ENCODE measurements at regions not wholly inside any gene's neighbourhood (a gene's known extent, or its start where the extent isn't known, plus 50 kb on each side); places are given as distances from the start of the nearest gene placed in this dataset.

DNA sequence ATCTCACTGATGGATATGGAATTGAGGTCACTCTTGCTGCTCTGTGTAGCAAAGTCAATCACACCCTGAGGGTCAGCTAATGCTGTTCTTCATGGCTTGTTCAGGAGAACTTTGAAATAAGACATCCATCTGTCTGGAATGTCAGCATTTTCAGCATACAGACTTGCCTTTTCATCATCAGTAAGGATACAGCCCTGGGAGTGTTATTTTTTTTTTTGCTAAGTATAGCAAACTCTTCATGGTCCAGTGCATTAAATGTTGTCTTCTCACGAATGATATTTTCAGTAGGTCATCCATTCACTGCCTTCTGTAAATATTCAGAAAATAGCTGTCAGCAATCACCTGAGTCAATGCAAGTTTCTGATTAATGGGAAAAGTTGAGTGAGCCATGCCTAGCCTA, 268.8 kb upstream of the SMIM31 start:
- no peak for DNase-seq (ENCODE audit: low read depth, low spot score)

DNA sequence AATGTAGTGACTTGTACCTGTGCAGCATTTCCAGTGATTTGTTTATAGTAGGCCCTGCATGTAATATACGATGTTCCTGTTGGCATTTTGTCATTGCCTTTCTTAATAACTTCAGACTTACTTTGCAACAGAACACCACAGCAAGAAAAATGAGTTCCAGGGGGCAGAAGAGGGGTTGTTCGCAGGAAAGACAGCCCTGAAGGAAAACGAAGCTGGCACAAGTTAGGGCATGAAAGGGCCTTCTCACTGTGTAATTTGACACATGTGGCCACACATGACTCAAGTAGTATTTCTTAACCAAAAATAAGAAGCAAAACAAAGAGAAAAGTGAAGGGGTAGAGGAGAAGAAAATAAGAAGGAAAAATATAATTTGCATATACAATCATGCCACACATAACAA, 265.8 kb upstream of the SMIM31 start:
- no peak for DNase-seq (ENCODE audit: low read depth, low spot score)

DNA sequence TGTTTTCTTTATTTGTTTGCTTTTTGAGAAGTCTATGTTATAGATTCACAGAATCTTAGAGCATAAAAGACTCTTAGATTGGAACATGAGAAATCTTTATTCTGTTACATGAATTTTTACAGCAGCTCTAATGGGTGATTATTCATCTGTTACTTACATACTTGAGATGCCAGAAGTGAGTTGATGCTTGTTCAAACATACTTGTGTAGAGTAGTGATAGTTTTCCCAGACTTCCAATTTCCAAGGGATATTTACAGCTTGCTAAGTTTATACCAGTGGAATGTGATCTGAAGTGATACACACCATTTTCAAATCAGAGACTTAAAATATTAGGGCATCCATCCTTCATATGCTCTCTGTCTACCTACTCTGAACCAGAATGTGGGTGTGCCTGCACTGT, 252.9 kb upstream of the SMIM31 start:
- no peak for DNase-seq (ENCODE audit: low read depth, low spot score)

DNA sequence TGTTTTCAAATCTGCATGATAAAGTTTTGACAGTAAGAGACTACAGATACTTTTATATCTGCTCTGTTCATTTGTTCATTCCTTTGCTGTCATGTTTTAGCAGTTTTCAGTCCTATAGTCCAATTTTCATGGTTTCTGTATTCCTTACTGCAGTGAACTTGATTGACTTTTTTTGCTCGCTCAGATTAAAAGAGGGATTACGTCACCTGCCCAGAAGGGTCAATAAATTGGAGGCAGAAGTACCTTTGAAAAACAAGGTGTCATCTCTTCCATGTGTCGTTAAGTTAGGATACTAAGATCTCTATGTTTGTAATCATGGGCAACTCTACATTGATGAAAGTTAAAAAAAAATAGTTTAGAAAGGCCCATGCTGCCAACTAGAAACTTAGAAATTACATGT, 250.1 kb upstream of the SMIM31 start:
- DNase-seq (ENCODE audit: low read depth, low spot score) = no peak

DNA sequence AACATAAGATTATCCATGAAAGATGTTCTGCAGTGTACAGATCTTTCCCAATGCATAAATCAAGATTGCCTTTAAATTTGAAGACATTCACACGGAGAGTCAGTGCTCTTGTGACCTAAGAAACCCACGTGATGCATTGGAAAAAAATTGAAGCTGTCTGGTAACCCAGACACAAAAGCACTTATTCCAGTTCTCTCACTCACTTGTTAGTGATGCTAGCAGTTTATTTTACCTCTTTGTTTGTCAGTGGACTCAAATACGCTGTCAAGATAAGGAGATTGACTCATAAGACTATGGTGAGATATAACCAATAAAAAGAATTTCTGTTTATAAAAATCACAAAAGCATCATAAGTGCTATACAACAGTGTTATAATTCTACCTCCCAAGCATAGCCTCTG, 245.8 kb upstream of the SMIM31 start:
- DNase-seq (ENCODE audit: low read depth, low spot score) = no peak

DNA sequence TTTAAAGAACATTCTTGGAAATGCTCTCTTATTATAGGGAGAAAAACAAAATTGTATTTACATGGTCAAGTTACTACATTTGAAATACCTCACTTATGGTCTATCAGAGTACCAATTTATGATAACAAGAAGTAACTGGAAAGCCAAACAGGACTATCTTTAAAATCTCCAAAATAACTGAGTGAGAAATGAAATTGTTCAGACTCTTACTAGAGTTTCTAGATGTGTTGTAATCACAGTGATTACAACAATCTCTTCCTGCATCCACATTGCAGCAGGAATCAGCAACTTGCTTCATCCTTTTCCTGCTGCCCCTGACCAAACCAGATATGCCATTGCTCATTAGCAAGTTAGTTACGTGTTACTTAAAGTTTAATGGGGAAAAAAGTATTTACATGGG, 245.2 kb upstream of the SMIM31 start:
- no peak for DNase-seq (ENCODE audit: low read depth, low spot score)

DNA sequence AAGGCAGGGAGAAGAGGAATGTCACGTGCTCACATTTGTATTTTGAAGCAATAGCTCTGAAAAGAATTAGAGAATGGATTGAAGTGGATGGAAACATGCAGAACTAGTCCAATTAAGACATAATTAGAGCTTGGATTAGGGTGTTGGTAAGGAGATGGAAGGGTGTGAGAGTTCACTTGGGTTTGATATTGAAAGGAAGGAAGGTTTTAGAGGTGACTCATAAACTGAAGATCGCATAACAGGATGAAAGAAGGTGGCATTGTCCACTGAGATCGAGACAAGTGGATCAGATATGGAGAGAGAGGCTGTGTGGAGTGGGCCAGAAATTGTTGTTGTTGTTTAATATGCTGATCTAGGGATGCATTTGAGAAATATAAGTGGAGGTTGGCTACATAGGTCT, 244.0 kb upstream of the SMIM31 start:
- no peak for DNase-seq (ENCODE audit: low read depth, low spot score)

DNA sequence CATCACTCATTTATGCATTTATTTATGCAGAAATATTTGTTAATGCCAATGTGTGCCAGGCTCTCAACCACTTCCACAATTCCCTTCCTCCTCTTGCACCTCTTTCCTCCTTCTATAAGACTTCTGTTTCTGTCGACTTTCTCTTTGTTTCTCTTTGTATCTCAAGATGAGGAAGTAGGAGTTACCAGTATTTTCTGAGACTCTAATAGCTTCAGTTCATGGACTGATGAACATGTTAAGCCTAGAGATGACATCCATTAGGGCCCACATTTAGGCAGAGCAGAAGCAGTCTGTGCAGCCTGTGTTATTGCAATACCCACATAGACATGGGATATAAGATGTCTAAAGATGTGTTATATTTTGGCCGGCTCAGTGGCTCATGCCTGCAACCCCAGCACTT, 241.8 kb upstream of the SMIM31 start:
- DNase-seq (ENCODE audit: low read depth, low spot score) = no peak

DNA sequence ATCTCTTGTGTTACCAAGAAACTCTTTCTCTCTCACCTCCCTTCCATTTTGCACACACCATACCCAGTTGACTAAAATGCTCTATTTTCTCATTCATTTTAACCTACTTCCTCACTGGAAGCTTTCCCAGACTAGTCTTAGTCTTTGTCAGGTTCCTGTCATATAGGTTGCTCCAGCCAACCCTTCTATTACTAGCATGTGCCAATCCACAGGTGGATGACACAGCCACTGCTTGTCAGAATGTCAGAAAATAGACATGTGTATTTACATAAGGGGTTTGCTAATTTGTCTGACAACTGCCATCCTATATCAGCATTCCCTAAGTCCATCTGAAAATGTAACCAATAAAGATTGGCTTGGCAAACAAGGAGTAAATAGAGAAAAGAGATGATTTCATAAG, 239.2 kb upstream of the SMIM31 start:
- no peak for DNase-seq (ENCODE audit: low read depth, low spot score)

DNA sequence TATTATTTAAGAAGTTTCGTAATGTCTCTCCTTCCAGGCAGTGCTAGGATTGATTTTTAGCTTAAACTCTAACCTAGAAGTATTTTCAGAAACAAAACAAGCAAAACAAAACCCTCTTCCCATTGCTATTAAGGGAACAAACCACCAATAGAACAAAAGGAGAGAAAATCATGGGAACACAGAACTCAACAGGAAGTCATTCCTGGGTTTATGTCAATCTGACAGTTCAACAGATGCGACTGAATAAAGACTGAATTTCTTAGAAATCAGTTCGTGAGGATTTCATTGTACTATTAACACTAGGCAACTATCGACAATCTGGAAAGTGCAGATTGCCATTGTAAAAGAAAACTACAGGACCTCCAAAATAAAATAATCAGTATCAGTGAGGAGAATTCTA, 229.1 kb upstream of the SMIM31 start:
- DNase-seq (ENCODE audit: low read depth, low spot score) = no peak

DNA sequence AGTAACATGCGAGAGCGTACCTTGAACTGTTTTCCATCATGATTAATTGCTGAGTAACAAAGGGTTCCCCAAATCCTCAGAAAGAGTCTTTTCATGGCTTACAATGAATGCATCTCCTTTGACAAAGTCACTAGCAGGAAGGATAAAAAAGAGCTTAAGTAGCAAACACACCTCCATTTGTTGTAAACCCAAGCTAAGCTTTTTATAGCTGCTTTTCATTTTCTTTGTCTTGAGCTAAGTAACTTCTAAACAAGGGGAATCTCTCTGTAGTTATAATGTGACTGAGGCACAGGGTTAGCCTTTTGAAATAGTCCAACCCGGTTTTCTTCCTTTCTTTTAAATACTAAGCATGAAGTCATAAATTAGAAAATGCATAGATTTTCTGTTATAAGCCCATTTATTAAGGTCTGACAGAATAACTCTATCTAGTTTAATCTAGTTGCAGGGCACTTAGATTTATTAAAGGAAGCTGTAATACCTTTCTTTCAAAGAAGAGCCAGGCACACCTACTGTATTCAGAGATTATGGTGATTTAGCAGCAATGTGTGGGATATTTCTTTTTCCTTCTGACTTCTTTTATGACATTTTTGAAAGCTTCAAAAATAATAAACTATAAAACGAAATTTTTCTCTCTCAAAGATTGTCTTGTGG, 226.9 kb upstream of the SMIM31 start:
- no peak for DNase-seq (ENCODE audit: low read depth, low spot score)

DNA sequence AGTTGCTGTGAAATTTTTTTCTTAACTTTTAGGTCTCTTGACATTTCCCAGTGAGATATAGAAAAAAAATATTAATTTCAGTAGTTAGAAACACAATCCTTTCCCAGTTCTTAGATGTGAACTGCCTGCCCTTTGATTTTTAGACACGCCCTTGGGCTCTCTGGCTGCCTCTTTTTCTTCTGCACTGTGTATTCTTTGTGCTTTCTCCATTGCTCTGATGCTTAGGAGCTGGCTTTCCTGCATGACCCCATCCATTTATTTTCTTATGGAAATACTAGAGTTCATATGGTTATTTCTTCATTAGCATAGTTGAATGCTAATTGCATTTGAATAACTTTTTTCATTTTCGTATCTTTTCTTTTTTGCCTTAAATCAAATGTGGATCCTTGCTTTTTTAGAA, 224.9 kb upstream of the SMIM31 start:
- no peak for DNase-seq (ENCODE audit: low read depth, low spot score)

DNA sequence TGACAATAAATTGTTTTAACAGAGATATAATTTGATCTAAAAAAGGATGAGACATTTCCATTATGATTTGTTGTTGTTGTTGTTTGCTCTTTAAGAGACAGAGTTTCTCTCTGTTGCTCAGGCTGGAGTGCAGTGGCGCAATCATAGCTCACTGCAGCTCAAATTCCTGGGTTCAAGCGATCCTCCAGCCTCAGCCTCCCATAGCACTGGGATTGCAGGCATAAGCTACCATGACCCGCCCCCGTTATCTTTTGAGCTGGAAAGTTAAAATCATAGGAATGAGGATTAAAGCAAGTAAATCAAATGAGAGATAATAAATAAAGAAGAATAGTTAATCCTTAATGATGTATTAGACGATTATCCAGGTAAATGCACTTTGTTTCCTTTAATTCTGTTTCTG, 224.4 kb upstream of the SMIM31 start:
- DNase-seq (ENCODE audit: low read depth, low spot score) = no peak

DNA sequence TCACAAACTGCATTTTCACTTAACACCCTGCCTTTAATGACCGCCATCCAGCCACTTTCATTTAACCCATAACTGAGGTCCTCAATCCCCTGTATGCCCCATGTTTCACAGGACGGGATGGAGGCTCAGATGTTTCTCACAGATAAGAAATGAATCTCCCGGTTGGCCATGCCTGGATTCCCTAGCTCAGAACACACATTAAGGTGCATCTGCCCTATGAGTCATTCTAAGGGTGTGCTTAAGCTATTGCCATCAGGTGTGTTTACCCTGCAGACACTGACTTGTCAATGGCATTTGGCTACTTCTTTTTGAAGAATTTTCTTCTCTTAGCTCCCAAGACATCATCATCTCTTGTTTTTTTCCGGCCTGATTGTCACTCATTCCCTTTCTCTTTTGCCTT, 222.6 kb upstream of the SMIM31 start:
- DNase-seq (ENCODE audit: low read depth, low spot score) = no peak

DNA sequence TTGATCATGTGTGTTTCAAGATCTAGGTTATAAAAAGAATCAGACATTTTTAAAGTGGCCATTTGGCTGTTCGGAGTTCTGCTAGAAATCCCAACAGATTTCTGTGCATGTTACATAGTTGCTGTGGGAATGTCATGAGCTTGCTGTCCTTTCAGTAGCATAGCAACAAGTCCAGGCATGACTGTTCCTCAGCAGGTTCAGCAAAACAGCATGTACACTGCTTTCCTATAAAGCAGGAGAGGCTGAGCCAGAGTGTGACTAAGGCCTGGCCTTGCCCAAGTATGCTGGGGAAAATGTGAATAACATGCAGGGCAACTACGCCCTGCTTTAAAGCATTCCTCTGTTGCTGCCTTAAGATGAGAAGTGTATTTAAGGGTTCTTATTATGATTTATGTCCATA, 217.1 kb upstream of the SMIM31 start:
- no peak for DNase-seq (ENCODE audit: low read depth, low spot score)

DNA sequence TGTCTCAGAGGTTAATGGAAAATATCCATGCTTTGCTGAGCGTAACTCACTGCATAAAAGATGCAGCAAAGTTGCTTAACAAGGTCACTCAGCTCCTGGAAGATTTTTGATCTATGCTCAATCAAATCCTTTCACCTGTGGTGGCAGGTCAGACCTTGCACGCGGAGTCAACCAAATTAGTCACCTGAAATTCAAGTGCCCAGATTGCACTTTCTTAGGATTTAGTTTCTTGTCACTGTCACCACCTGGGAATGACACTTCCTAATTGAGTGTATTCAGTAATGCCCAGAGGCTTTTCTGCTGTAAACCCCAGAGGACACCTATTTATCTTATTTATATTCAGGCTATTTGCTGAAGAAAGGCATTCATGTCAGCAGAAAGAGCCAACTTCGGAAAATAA, 215.8 kb upstream of the SMIM31 start:
- DNase-seq (ENCODE audit: low read depth, low spot score) = no peak

DNA sequence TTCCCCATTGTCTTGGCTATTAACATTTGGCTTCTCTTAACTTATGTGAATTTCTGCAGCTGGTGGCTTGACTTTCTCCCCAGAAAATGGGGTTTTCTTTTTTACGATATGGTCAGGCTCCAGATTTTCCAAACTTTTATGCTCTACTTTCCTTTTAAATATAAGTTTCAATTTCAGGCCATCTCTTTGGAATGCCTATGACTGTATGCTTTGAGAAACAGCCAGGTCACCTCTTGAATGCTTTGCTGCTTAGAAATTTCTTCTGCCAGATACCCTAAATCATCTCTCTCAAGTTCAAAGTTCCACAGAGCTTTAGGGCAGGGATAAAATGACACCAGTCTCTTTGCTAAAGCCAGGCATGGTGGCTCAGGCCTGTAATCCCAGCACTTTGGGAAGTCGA, 212.9 kb upstream of the SMIM31 start:
- DNase-seq (ENCODE audit: low read depth, low spot score) = no peak

DNA sequence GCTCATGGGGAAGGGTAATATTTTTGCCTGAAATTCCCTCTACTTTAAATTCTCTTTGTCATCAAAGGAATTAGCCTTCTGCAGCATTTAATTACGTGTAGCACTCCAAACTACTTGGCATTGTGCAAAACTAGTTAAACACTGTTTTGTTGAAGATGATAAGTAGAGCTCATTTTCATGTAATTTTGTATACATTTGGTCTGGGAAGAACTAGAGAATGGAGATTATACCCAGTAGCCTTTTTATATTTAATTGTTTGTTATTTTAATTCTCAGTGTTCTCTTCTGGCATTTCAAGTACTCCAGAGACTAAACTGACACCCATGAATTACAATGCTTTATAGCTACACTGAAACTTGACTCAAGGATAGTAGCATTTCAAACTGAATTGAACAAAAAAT, 211.5 kb upstream of the SMIM31 start:
- no peak for DNase-seq (ENCODE audit: low read depth, low spot score)

DNA sequence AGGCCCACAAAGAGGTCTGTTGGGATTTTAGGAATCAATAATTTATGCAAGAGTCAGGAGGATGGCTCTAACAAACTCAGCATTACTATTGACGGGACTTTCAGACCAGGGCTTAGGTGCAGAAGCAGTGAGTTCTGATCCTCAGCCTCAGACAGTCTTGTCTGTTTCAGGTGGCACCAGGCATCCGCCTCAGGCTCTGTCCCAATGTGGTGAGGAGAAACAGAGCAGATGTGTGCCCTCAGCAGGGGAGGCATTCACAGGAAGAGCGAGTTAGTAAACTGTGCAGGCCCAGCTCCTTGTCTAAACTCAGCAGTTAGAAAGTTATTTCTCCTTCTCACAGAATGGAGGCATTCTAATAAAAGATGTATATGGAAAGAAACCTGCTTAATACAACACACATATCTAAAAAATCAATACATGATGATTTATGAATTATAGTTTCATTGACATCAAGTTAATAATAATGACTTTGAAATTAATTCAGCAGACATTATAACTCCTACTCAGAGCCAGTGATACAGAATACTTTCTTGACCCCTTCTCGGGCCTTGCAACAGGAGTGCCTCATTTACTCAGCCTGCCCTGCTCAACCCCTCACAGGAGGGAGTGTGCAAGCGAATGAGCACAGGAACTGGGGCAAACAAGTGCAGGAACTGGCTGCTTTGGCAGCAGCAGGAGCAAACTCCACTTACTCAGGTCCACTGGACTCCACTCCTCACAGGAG, 202.8 kb upstream of the SMIM31 start:
- DNase-seq (ENCODE audit: low read depth, low spot score) = no peak

DNA sequence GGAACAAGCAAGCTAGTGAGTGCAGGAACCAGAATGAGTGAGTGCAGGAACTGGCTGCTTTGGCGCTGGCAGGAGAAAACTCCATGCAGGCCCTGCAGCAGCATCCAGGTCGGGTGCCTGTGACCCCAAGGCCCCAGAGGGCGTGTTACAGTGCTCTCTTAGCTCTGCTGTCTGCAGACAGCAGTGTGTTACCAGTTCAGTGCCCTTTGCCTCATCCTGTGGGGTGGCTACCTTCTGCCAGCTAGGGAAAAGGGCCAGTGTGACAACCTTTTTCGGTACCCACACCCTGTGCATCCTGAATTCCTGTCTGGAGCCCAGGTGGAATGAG, 202.3 kb upstream of the SMIM31 start:
- no peak for DNase-seq (ENCODE audit: low read depth, low spot score)

DNA sequence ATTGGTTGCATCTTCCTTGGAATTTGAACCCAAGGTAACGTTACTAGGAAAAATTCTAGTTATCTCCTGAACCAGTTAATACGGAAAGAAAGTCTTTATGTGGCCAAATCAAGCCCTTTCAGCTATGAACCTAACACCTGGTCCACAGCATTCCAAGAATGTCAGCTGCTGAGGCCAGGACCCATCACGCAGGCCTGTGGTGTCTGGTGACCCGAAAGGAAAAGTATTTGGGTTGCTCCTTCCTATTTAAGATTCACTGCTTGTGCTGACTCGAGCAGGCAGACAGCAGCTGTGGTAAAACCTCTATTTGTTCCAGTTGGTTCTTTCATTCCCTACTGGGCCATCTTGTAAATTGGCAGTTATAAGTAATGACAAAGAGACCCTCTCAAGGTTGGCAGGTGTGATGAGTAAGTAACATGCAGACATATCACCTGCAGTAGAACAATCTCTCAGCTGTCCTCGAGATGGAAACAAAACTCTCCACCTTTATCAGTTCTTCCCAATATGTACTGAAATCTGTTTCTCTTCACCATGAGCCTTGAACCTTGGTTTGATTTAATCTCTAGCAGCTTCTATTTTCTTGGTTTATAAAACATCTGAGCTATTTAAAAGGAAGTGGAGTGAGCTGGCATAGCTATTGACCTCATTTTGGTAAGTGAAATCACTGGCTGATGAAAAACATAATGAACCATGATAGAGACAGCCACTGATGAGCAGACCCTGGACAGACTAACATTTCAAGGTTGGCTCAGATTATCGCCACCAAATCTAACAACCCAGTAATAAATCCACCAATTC, 182.1 kb upstream of the SMIM31 start:
- DNase-seq (ENCODE audit: low read depth, low spot score) = no peak

DNA sequence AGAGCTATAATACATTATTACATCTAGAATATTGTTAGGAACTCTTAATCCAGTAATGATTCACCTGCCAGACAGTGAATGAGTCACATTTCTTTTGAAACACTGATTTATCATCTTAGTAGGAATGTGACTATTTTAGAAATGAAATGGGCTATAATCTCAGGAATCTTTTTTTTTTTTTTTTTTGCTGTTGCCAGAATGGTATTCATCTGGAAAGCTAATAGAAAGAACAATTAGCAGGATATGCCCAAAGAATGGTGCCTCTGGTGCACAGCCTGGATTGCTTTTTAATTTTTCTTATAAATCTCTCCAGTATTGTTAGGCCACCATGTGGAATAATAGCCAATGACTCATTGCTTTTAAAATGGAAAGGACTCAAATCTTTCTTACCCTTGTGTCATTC, 181.1 kb upstream of the SMIM31 start:
- no peak for DNase-seq (ENCODE audit: low read depth, low spot score)

DNA sequence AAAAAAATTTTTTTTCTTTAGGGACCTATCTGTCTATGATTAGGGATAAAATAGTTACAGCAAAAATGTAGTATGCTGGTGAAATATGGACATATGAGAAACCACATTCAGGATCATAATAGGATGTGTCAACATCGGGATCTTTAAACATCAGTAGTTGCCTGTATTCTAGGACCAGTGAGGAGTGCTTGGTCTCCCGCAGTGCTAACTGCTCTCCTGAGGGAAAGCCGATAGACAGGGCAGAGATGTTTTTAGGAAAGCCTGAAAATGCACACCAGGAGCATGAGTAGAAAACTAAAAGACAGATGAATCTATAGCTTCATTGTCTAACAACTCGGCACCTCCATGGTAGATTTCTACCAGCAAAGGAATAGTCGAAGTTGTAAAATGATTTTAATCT, 178.1 kb upstream of the SMIM31 start:
- no peak for DNase-seq (ENCODE audit: low read depth, low spot score)
